Ishikawa (cell line): ENCODE measurements at regions not wholly inside any gene's neighbourhood (a gene's known extent, or its start where the extent isn't known, plus 50 kb on each side); places are given as distances from the start of the nearest gene placed in this dataset.

Source experiments
- CEBPB ChIP-seq: IDR thresholded peaks from 2 replicates; pipeline ENCODE4 v1.6.1; 2012
- CREB1 ChIP-seq: IDR thresholded peaks from 2 replicates; pipeline ENCODE4 v1.6.1; 2012; ENCODE audit warnings: low read depth
- EGR1 ChIP-seq: IDR thresholded peaks from 2 replicates; pipeline ENCODE4 v1.6.1; 2012
- EP300 ChIP-seq: IDR thresholded peaks from 2 replicates; pipeline ENCODE4 v1.6.1; 2012; ENCODE audit warnings: borderline replicate concordance
- FOXM1 ChIP-seq: IDR thresholded peaks from 2 replicates; pipeline ENCODE4 v1.6.1; 2012; ENCODE audit warnings: low read depth, borderline replicate concordance
- MAX ChIP-seq: IDR thresholded peaks from 2 replicates; pipeline ENCODE4 v1.6.1; 2012
- NFIC ChIP-seq: IDR thresholded peaks from 2 replicates; pipeline ENCODE4 v1.6.1; 2012
- RAD21 ChIP-seq: IDR thresholded peaks from 2 replicates; pipeline ENCODE4 v1.6.1; 2012; ENCODE audit warnings: low read depth
- REST ChIP-seq: IDR thresholded peaks from 2 replicates; pipeline ENCODE4 v1.6.1; 2012; ENCODE audit warnings: low read depth, mild to moderate bottlenecking
- TAF1 ChIP-seq: IDR thresholded peaks from 2 replicates; pipeline ENCODE4 v1.6.1; 2012; ENCODE audit warnings: low read depth, mild to moderate bottlenecking
- TCF12 ChIP-seq: IDR thresholded peaks from 2 replicates; pipeline ENCODE4 v1.6.1; 2012; ENCODE audit warnings: low read depth
- TEAD4 ChIP-seq: IDR thresholded peaks from 2 replicates; pipeline ENCODE4 v1.6.1; 2012
- USF1 ChIP-seq: IDR thresholded peaks from 2 replicates; pipeline ENCODE4 v1.6.1; 2012
- YY1 ChIP-seq: IDR thresholded peaks from 2 replicates; pipeline ENCODE4 v1.6.1; 2012; ENCODE audit warnings: low read depth

- TF ChIP-seq CREB1, result no peak
- no peak for TF ChIP-seq TAF1
- no peak for TF ChIP-seq EP300
- TF ChIP-seq CEBPB, result no peak
- no peak for TF ChIP-seq EGR1
- TF ChIP-seq USF1, result no peak
- TF ChIP-seq MAX, result no peak
- TF ChIP-seq TCF12, result no peak
- no peak for TF ChIP-seq FOXM1
- TF ChIP-seq RAD21, result no peak
- no peak for TF ChIP-seq YY1
- no peak for TF ChIP-seq TEAD4
- no peak for TF ChIP-seq REST
- no peak for TF ChIP-seq NFIC
Measured at GRCh38 chr5:38757451-38758245, 88.2 kb upstream of the OSMR start.
